Prostate gland (tissue), 2 donors: ENCODE measurements at regions not wholly inside any gene's neighbourhood (a gene's known extent, or its start where the extent isn't known, plus 50 kb on each side); places are given as distances from the start of the nearest gene placed in this dataset.
A peak's percentile ranks its signal among the peaks of the same experiment; 100 is the strongest.

ENCODE experiments used
- DNase-seq: peaks from one replicate; pipeline ENCODE4 v3.0.0-alpha.2; 2019; ENCODE audit warnings: low spot score
- H3K27ac ChIP-seq, 2 donors: fragments of 200-600 bp; sonication (generic); 2 replicates each; pipeline ENCODE4 v1.5.1; 2017 to 2019
- H3K27me3 ChIP-seq: fragments of 200-600 bp; sonication (generic); replicated peaks from 2 replicates; pipeline ENCODE4 v1.5.1; 2019; ENCODE audit not compliant: insufficient read depth
- H3K36me3 ChIP-seq, 2 donors: fragments of 200-600 bp; sonication (generic); 1 replicate in 1 of 2; 2 replicates in 1 of 2; pipeline versions ENCODE4 v1.5.1 to v1.8.1; 2017 to 2019
- H3K4me1 ChIP-seq: fragments of 200-600 bp; sonication (generic); replicated peaks from 2 replicates; pipeline ENCODE4 v1.5.1; 2019
- H3K4me3 ChIP-seq, 2 donors: fragments of 200-600 bp; sonication (generic); 2 replicates each; pipeline ENCODE4 v1.5.1; 2017 to 2019
- H3K9me3 ChIP-seq: fragments of 200-600 bp; sonication (generic); 2 replicates; pipeline ENCODE4 v1.5.1; 2017
- POLR2A ChIP-seq: fragments of 450-650 bp; IDR thresholded peaks from one replicate; pipeline ENCODE4 v1.6.1; 2016; ENCODE audit warnings: antibody characterized with exemption, mild to moderate bottlenecking
- POLR2AphosphoS5 ChIP-seq: sonication (generic); formaldehyde crosslinking; IDR thresholded peaks from one replicate; pipeline ENCODE4 v1.6.1; 2017; ENCODE audit warnings: antibody characterized with exemption
- WGBS: methylation state at CpG from one replicate; pipeline ENCODE4 v1.1.5; 2018; 5-methylcytosine and 5-hydroxymethylcytosine counted together
- intact Hi-C: fragments of 100-400 bp; cut with DNase I; formaldehyde crosslinking; loops from one replicate; pipeline ENCODE4 v1.14.2; 2022
- TF ChIP-seq, protein P1 (sequence below), 4 experiments: fragments of 200-600 bp in 2 of 4; fragments of 450-650 bp in 2 of 4; sonication (generic) in 2 of 4; IDR thresholded peaks; 1 replicate in 3 of 4; 2 replicates in 1 of 4; pipeline ENCODE4 v1.5.1; 2016 to 2019; ENCODE audit warnings: antibody characterized with exemption in 4 of 4, mild to moderate bottlenecking in 2 of 4, moderate library complexity in 2 of 4

DNA sequence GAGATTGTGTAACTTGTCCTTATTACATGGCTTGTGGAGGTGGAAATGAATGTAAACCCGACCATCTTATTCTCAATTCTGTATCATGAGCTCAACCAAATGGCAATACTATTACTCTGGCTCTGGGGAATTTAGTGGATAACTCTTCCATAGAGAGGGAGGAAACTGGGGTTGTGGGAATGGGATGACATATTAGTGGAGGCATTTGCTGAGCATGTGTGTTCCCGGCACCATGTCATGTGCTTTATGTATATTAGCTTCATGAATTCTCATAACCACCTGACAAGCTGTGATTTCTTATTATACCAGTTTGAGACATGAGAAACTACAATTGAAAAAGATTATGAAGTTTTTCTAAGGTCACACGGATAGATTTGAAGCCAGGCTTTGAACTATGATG, 112.8 kb upstream of the TMEFF2 start:
- 82% methylated on average over 3 of the region's 3 CpGs for WGBS
- no peaks in the 10 kb centered on the region for H3K4me1 ChIP-seq
- H3K4me3 ChIP-seq, result no peak overlapping the region
- H3K9me3 ChIP-seq, result no peaks in the 10 kb centered on the region
- no peaks in the 10 kb centered on the region for H3K27me3 ChIP-seq
- TF ChIP-seq, protein P1, sequence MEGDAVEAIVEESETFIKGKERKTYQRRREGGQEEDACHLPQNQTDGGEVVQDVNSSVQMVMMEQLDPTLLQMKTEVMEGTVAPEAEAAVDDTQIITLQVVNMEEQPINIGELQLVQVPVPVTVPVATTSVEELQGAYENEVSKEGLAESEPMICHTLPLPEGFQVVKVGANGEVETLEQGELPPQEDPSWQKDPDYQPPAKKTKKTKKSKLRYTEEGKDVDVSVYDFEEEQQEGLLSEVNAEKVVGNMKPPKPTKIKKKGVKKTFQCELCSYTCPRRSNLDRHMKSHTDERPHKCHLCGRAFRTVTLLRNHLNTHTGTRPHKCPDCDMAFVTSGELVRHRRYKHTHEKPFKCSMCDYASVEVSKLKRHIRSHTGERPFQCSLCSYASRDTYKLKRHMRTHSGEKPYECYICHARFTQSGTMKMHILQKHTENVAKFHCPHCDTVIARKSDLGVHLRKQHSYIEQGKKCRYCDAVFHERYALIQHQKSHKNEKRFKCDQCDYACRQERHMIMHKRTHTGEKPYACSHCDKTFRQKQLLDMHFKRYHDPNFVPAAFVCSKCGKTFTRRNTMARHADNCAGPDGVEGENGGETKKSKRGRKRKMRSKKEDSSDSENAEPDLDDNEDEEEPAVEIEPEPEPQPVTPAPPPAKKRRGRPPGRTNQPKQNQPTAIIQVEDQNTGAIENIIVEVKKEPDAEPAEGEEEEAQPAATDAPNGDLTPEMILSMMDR (IDR thresholded peaks at IDR 0.05), result no peak
- no peak for TF ChIP-seq POLR2AphosphoS5
- no peak for TF ChIP-seq POLR2A
- no peaks in the 10 kb centered on the region for H3K36me3 ChIP-seq
- DNase-seq, result no peak
- intact Hi-C loops, result no loop called here
- H3K27ac ChIP-seq, result no peak overlapping the region

DNA sequence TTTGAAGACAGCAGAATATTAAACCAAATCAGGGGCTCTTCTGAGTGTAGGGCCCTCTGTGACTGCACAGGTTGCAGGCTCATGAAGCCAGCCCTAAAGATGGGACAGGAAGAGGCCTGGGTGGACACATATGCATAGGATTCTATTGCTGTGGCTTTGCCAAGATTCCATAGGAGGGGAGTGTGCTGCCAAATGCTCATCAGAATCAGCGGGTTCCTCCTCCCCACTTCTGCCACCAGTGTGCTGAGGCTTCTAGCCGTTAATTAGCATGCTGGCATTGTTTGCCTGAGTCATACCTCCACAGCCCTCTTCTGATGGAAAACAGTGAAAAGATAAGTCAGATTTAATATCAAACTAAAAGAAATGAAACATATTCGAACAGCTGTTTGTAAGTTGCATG, 103.9 kb upstream of the TMEFF2 start:
- WGBS, result 52% methylated on average over 3 of the region's 3 CpGs
- TF ChIP-seq POLR2A (no peak), POLR2AphosphoS5 (no peak)
- TF ChIP-seq, protein P1 (IDR thresholded peaks at IDR 0.05), result no peak
- no peaks in the 10 kb centered on the region for H3K27me3 ChIP-seq
- no peak overlapping the region for H3K27ac ChIP-seq
- intact Hi-C loops, result no loop called here
- no peaks in the 10 kb centered on the region for H3K36me3 ChIP-seq
- H3K4me1 ChIP-seq, result no peaks in the 10 kb centered on the region
- no peak for DNase-seq
- no peaks in the 10 kb centered on the region for H3K9me3 ChIP-seq
- H3K4me3 ChIP-seq, result no peak overlapping the region

DNA sequence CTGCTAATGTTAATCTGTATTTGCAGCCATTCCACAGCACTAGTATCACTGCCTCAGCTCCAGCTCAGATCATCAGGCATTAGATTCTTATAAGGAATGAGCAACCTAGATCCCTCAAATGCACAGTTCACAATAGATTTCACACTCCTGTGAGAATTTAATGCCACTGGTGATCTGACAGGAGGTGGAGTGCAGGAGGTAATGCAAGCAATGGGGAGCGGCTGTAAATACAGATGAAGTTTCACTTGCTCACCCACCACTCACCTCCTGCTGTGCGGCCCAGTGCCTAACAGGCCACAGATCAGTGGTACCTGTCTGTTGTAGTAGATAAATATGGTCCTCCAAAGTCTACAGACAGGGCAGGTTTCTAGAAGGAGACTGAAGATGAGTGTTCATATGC, 97.7 kb upstream of the TMEFF2 start:
- H3K36me3 ChIP-seq, result no peaks in the 10 kb centered on the region
- H3K4me1 ChIP-seq, result no peaks in the 10 kb centered on the region
- 97% methylated on average over 2 of the region's 2 CpGs for WGBS
- no peaks in the 10 kb centered on the region for H3K9me3 ChIP-seq
- H3K27ac ChIP-seq, result no peak overlapping the region
- DNase-seq, result no peak
- H3K4me3 ChIP-seq, result no peak overlapping the region
- H3K27me3 ChIP-seq, result no peaks in the 10 kb centered on the region
- intact Hi-C loops, result no loop called here
- TF ChIP-seq, protein P1 (IDR thresholded peaks at IDR 0.05), result no peak
- TF ChIP-seq POLR2AphosphoS5 (no peak), POLR2A (no peak)

DNA sequence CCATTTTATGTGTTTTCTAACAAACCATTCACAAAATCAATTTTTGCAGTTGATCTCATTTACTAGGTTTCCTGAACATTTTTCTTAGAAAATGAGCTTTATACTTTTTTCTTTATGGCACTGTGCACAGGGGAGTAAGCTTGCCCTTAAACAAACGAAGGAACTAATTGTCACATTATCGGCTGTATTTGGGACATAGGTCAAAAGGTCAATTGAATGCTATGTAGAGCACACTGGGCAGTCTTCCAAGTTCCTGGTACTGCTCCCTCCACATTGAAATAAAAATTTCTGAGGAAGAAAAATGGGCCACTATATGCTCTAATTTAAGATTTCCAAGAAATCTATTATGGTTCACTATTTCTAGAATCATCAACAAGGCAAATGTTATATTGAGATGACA, 93.6 kb upstream of the TMEFF2 start:
- DNase-seq, result no peak
- WGBS, result 14% methylated on average over 2 of the region's 2 CpGs
- no peak overlapping the region for H3K4me3 ChIP-seq
- no peaks in the 10 kb centered on the region for H3K4me1 ChIP-seq
- intact Hi-C loops, result no loop called here
- H3K27me3 ChIP-seq, result no peaks in the 10 kb centered on the region
- no peaks in the 10 kb centered on the region for H3K36me3 ChIP-seq
- no peak for TF ChIP-seq POLR2A
- TF ChIP-seq, protein P1 (IDR thresholded peaks at IDR 0.05), result no peak
- no peak for TF ChIP-seq POLR2AphosphoS5
- H3K9me3 ChIP-seq, result no peaks in the 10 kb centered on the region
- no peak overlapping the region for H3K27ac ChIP-seq

DNA sequence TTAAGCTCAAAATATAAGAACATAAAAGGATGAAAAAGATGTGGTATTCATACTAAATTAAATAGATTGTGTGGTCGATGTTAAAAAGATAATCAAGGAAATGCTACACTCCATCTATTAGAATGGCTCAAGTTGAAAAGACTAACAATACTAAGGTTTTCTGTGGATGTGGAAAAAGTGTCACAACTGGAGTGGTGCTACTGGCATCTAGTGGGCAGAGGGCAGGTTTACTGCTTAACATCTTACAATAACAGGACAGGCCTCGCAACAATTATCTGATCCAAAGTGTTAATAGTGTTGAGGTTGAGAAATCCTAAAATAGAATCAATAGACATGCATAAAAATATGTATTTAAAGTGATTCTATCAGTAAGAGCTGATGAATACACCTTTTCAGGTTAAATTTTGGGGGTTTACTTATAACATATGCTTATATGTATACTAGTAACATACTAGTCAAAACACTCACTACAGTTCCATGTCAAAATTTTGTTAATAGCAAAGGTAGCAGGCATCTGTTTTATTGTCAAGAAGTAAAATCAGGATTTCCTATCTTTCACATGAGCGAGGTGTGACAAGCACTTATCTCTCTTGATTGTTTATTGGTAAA, 91.5 kb upstream of the TMEFF2 start:
- Histone ChIP-seq H3K36me3 (no peaks in the 10 kb centered on the region), H3K4me3 (no peak overlapping the region), H3K27ac (no peak overlapping the region), H3K4me1 (no peaks in the 10 kb centered on the region), H3K27me3 (no peaks in the 10 kb centered on the region), H3K9me3 (no peaks in the 10 kb centered on the region)
- intact Hi-C loops, result no loop called here
- no peak for DNase-seq
- 76% methylated on average over 3 of the region's 3 CpGs for WGBS
- TF ChIP-seq, protein P1 (IDR thresholded peaks at IDR 0.05), result peak in 1 of 4 experiments; percentile 33
- TF ChIP-seq POLR2AphosphoS5, result no peak
